HepG2 (cell line): ENCODE measurements at regions not wholly inside any gene's neighbourhood (a gene's known extent, or its start where the extent isn't known, plus 50 kb on each side); places are given as distances from the start of the nearest gene placed in this dataset.
A peak's percentile ranks its signal among the peaks of the same experiment; 100 is the strongest.

Source experiments
- ARID2 ChIP-seq: sonication (generic); formaldehyde crosslinking; IDR thresholded peaks from 2 replicates; pipeline ENCODE4 v1.8.1; 2022; ENCODE audit warnings: mild to moderate bottlenecking, missing genetic modification reagents, borderline replicate concordance
- FOXP1 ChIP-seq, 2 experiments: fragments of 450-650 bp in 1 of 2; IDR thresholded peaks; 2 replicates each; pipeline ENCODE4 v1.6.1; 2017 to 2018; ENCODE audit warnings: antibody characterized with exemption in 1 of 2
- HDAC1 ChIP-seq: sonication (generic); formaldehyde crosslinking; IDR thresholded peaks from 2 replicates; pipeline ENCODE4 v1.5.1; 2020; ENCODE audit warnings: mild to moderate bottlenecking, missing genetic modification reagents
- HES4 ChIP-seq: sonication (generic); formaldehyde crosslinking; IDR thresholded peaks from 2 replicates; pipeline ENCODE4 v1.9.0; 2021; ENCODE audit warnings: mild to moderate bottlenecking, missing genetic modification reagents, borderline replicate concordance
- HNRNPUL1 ChIP-seq: fragments of 200-400 bp; formaldehyde crosslinking; IDR thresholded peaks from 2 replicates; pipeline ENCODE4 v1.6.1; 2017; ENCODE audit warnings: low read depth, mild to moderate bottlenecking, low read length, moderate library complexity
- NR0B2 ChIP-seq: sonication (generic); formaldehyde crosslinking; IDR thresholded peaks from 2 replicates; pipeline ENCODE4 v1.4.0; 2020; ENCODE audit warnings: mild to moderate bottlenecking, missing genetic modification reagents
- NR2F6 ChIP-seq, 2 experiments: IDR thresholded peaks; 2 replicates each; pipeline ENCODE4 v1.6.1; 2016; ENCODE audit warnings: antibody characterized with exemption in 1 of 2, mild to moderate bottlenecking in 1 of 2
- PPARG ChIP-seq: conservative IDR thresholded peaks from 2 replicates; pipeline ENCODE4 v1.6.1; 2016; ENCODE audit warnings: missing biosample characterization, missing genetic modification reagents
- RFXAP ChIP-seq: sonication (generic); formaldehyde crosslinking; IDR thresholded peaks from 2 replicates; pipeline ENCODE4 v1.4.0; 2020; ENCODE audit warnings: missing genetic modification reagents, borderline replicate concordance
- ZHX2 ChIP-seq, 2 experiments: sonication (generic) in 1 of 2; formaldehyde crosslinking in 1 of 2; IDR thresholded peaks; 2 replicates each; pipeline versions ENCODE4 v1.6.1 to v1.9.0; 2014 to 2022; ENCODE audit warnings: antibody characterized with exemption in 1 of 2, borderline replicate concordance in 1 of 2, inconsistent platforms in 1 of 2, low read depth in 1 of 2, missing genetic modification reagents in 1 of 2
- ZNF878 ChIP-seq: sonication (generic); formaldehyde crosslinking; IDR thresholded peaks from 2 replicates; pipeline ENCODE4 v1.8.1; 2023; ENCODE audit warnings: mild to moderate bottlenecking, missing genetic modification reagents, moderate library complexity
- TF ChIP-seq, protein P1 (sequence below): IDR thresholded peaks from 2 replicates; pipeline ENCODE4 v1.6.1; 2012; ENCODE audit warnings: inconsistent platforms
- TF ChIP-seq, protein P2 (sequence below): sonication (generic); formaldehyde crosslinking; IDR thresholded peaks from 2 replicates; pipeline ENCODE4 v1.4.0; 2020; ENCODE audit warnings: missing genetic modification reagents

GRCh38 chr3:30292192-30292893 lies 314.1 kb upstream of the TGFBR2 start (continued):
- no peak for TF ChIP-seq ZHX2 (IDR thresholded peaks at IDR 0.05; ENCODE audit: low read depth)
- no peak for TF ChIP-seq ZHX2 (CRISPR knock-in tag; IDR thresholded peaks at IDR 0.05; ENCODE audit: borderline replicate concordance)
- no peak for TF ChIP-seq ARID2
- TF ChIP-seq RFXAP (CRISPR knock-in tag): no peak
- TF ChIP-seq NR2F6 (IDR thresholded peaks at IDR 0.05): no peak
- TF ChIP-seq NR2F6 (CRISPR knock-in tag; IDR thresholded peaks at IDR 0.05): no peak; the same call in 1 of the 2 replicates
- TF ChIP-seq FOXP1 (IDR thresholded peaks at IDR 0.05): no peak
- peak; percentile 74 for TF ChIP-seq FOXP1 (CRISPR knock-in tag; IDR thresholded peaks at IDR 0.05)
- TF ChIP-seq HNRNPUL1: no peak
- TF ChIP-seq, protein P1, sequence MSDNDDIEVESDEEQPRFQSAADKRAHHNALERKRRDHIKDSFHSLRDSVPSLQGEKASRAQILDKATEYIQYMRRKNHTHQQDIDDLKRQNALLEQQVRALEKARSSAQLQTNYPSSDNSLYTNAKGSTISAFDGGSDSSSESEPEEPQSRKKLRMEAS: peak; percentile 21; the same call in 1 of the 2 replicates
- no peak for TF ChIP-seq NR0B2 (CRISPR knock-in tag)
- no peak for TF ChIP-seq ZNF878 (CRISPR knock-in tag)
- TF ChIP-seq, protein P2, sequence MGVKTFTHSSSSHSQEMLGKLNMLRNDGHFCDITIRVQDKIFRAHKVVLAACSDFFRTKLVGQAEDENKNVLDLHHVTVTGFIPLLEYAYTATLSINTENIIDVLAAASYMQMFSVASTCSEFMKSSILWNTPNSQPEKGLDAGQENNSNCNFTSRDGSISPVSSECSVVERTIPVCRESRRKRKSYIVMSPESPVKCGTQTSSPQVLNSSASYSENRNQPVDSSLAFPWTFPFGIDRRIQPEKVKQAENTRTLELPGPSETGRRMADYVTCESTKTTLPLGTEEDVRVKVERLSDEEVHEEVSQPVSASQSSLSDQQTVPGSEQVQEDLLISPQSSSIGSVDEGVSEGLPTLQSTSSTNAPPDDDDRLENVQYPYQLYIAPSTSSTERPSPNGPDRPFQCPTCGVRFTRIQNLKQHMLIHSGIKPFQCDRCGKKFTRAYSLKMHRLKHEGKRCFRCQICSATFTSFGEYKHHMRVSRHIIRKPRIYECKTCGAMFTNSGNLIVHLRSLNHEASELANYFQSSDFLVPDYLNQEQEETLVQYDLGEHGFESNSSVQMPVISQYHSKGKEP (CRISPR knock-in tag): no peak
- 0 out of 2 replicates have a peak, but pooled peaks have one; percentile 28 for TF ChIP-seq PPARG (CRISPR knock-in tag)
- no peak for TF ChIP-seq HES4 (CRISPR knock-in tag)
- 0 out of 2 replicates have a peak, but pooled peaks have one; percentile 21 for TF ChIP-seq HDAC1 (CRISPR knock-in tag)
